DOHH2 (cell line): ENCODE measurements at regions not wholly inside any gene's neighbourhood (a gene's known extent, or its start where the extent isn't known, plus 50 kb on each side); places are given as distances from the start of the nearest gene placed in this dataset.

Source experiments
- EZH2phosphoT487 ChIP-seq: fragments of 200-600 bp; sonication (generic); IDR thresholded peaks from 2 replicates; pipeline ENCODE4 v1.6.1; 2017; ENCODE audit warnings: borderline replicate concordance, mild to moderate bottlenecking, antibody characterized with exemption, low read length, moderate library complexity, mixed read lengths
- TF ChIP-seq, protein P1 (sequence below): fragments of 200-600 bp; sonication (generic); IDR thresholded peaks from one replicate; pipeline ENCODE4 v1.5.1; 2014; ENCODE audit warnings: antibody characterized with exemption, mild to moderate bottlenecking, low read depth, low read length; ENCODE audit not compliant: poor library complexity, severe bottlenecking

DNA sequence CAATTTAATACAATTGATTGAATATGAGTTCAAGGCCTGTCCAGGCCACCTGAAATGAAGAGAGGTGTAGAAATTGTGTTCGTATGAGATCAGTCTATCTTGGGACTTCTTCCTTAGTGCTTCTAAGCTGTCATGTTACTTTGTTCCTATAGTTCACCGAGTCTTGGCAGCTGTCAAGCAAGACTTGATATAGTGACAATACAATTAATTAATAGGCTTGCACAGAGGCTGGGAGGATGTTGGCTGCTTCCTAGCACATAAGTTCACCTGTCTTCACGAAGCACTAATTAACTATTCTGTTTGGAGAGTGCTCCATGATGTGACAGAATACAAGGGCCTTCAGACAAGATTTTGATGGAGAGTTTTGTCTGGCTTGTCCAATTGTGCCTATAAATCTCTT lies 103.7 kb upstream of the CD96 start:
- TF ChIP-seq, protein P1, sequence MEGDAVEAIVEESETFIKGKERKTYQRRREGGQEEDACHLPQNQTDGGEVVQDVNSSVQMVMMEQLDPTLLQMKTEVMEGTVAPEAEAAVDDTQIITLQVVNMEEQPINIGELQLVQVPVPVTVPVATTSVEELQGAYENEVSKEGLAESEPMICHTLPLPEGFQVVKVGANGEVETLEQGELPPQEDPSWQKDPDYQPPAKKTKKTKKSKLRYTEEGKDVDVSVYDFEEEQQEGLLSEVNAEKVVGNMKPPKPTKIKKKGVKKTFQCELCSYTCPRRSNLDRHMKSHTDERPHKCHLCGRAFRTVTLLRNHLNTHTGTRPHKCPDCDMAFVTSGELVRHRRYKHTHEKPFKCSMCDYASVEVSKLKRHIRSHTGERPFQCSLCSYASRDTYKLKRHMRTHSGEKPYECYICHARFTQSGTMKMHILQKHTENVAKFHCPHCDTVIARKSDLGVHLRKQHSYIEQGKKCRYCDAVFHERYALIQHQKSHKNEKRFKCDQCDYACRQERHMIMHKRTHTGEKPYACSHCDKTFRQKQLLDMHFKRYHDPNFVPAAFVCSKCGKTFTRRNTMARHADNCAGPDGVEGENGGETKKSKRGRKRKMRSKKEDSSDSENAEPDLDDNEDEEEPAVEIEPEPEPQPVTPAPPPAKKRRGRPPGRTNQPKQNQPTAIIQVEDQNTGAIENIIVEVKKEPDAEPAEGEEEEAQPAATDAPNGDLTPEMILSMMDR: no peak
- no peak for TF ChIP-seq EZH2phosphoT487
